ENCODE measurements at regions not wholly inside any gene's neighbourhood (a gene's known extent, or its start where the extent isn't known, plus 50 kb on each side); places are given as distances from the start of the nearest gene placed in this dataset.

DNA sequence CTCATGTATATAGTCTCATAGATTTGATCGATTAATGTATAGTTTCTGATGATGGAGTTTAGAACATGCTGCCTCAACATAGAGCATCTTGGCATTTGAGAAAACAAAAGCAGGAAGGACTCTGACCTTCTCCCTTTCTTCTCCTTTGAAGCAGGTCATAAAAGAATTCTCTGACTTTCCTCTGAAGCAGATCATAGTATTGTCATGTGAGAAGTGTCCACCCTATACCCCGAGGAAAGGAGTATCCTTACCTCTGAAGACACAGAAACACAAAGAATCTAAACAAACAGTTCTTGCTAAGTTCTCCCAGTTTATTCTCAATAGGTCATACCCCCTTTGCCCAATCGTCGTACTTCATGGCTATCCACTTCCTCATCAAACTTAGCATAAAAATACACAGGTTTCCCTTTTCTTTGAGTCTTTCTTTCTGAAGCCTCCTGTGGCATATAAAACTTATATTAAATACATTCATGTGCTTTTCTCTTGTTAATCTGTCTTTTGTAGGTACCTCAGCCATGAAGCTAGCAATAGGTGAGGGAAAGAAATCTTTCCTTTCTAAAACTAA is 194.9 kb downstream of the REEP3 start (continued):
- TF ChIP-seq ZNF462 (CRISPR knock-in tag; IDR thresholded peaks at IDR 0.05): no peak
- TF ChIP-seq POLR2AphosphoS5 (IDR thresholded peaks at IDR 0.05; ENCODE audit: low read depth): no peak
- TF ChIP-seq JUNB (IDR thresholded peaks at IDR 0.05; ENCODE audit: unreplicated experiment): no peak
- no peak for TF ChIP-seq CREB1 (CRISPR knock-in tag; IDR thresholded peaks at IDR 0.05; ENCODE audit: low read depth)

- H3K27ac ChIP-seq (ENCODE audit: low read depth): no peak overlapping the region
- no peak overlapping the region for H2AFZ ChIP-seq
- Mint-ChIP-seq H3K27ac (no peak overlapping the region; the same call in 1 of the 2 replicates), H3K4me1 (peaks cover 61% of the 10 kb centered on the region), H3K9me3 (no peaks in the 10 kb centered on the region), H3K27me3 (ENCODE audit: insufficient read depth, low read depth, poor library complexity) (peaks cover 9% of the 10 kb centered on the region), H3K36me3 (ENCODE audit: low read depth) (no peaks in the 10 kb centered on the region), H3K4me3 (no peak overlapping the region)
- no peaks in the 10 kb centered on the region for H3K27me3 ChIP-seq (ENCODE audit: insufficient read depth)
- no peak overlapping the region for H3K4me2 ChIP-seq
- ATAC-seq: no peak
- H4K20me1 ChIP-seq (replicated peaks; ENCODE audit: insufficient read depth): no peaks in the 10 kb centered on the region
- H3K9me2 ChIP-seq (ENCODE audit: insufficient read depth): no peaks in the 10 kb centered on the region
- H3K79me2 ChIP-seq (replicated peaks; ENCODE audit: insufficient read depth): no peaks in the 10 kb centered on the region
- peaks cover 45% of the 10 kb centered on the region for H3K4me1 ChIP-seq (ENCODE audit: insufficient read depth)
- DNase-seq (ENCODE audit: low spot score): no peak
- H3K4me3 ChIP-seq: no peak overlapping the region
- H3K36me3 ChIP-seq (ENCODE audit: insufficient read depth): no peaks in the 10 kb centered on the region
- peaks cover 4% of the 10 kb centered on the region; the same call in 1 of the 2 replicates for H3F3A ChIP-seq (replicated peaks; ENCODE audit: low read depth)
- no peak for TF ChIP-seq JUNB (IDR thresholded peaks at IDR 0.05; ENCODE audit: unreplicated experiment)
- TF ChIP-seq EZH2phosphoT487 (IDR thresholded peaks at IDR 0.05; ENCODE audit: unreplicated experiment): no peak
- no peak for TF ChIP-seq ZNF331 (CRISPR knock-in tag; IDR thresholded peaks at IDR 0.05; ENCODE audit: low read depth)
- TF ChIP-seq ETS1 (IDR thresholded peaks at IDR 0.05): no peak
- no peak for TF ChIP-seq POLR2AphosphoS5 (IDR thresholded peaks at IDR 0.05; ENCODE audit: low read depth)
- TF ChIP-seq NANOG (IDR thresholded peaks at IDR 0.05; ENCODE audit: borderline replicate concordance): no peak
- TF ChIP-seq CTCF (conservative IDR thresholded peaks at IDR 0.05; ENCODE audit: low read depth in 2 of 2): no peak
- TF ChIP-seq REST (IDR thresholded peaks at IDR 0.05; ENCODE audit: unreplicated experiment): no peak
Measured at GRCh38 chr10:63717027-63717715, 196.0 kb downstream of the REEP3 start.
